ENCODE measurements at regions not wholly inside any gene's neighbourhood (a gene's known extent, or its start where the extent isn't known, plus 50 kb on each side); places are given as distances from the start of the nearest gene placed in this dataset.
"Not testable (repeated sequence)": the region's sequence is repeated elsewhere in the genome, so short reads cannot be mapped to it uniquely, and the experiment has no call there.

DNA sequence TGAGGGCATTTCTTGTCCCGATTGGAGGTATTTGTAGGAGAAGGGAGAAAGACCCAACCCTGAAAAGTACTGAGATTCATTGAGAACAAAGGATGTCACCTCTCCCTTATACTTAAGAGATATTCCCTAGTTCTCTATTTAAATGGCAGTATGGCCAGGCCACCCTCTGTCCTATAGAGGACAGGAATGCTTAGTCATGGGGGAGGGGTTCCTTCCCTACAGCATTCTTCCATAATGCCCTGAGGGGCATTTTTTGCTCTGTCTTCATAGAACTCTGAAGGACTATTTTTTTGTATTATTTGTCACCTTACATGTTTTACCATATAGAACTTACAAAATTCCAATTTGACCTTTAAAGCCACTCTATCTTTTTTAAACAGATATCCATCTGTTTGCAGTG, 176.3 kb downstream of the TMEM161B start:
- DNase-seq (ENCODE audit: low read depth) = no peak

DNA sequence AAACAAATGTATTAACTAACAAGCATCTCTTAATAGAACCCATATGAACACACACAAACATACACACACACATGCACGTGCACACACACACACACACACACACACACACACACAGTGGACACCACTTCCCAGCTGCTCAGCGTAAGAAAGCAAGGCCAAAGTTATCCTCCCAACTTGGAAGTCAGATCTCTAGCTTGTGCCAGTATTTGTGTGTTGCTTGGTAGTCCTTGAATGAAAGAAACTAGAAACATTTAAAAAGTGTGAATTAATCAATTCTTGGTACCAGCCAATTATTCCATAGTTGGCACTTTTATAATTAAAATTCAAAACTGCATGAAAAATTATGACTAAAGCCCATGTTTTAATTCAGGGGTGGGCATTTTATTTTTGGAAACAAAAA, 178.1 kb downstream of the TMEM161B start:
- no peak for DNase-seq (ENCODE audit: low read depth)

DNA sequence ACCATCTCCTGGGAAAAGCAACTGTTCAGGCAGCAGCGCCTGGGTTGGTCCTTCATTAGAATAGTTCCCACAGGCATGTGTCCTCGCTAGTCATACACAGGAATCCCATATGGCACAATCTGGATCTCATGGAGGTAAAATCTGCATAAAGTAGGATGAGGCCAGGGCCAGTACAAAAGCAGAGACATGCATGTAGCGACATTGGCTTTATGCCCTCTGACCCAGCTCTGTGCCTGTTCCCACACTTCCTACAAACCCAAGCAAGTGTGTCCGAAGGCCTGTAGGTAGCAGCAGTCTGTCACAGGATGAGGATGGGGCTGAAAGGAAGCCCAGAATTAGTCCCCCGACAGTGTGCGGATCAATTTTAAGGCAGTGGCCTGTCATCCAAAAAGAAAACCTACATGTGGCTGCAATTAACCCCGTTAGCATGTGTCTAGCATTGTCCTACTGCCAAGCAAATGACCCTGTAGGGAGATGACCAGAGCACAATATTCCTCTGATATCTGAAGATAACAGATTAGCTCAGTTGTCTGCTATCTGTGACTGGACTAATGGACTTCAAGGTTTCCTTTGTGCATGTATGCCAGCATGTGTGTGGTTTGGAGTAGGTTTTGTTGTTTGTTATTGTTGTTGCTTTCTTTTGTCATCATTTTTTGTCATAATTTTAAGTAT, 178.8 kb downstream of the TMEM161B start:
- DNase-seq (ENCODE audit: low read depth) = no peak

DNA sequence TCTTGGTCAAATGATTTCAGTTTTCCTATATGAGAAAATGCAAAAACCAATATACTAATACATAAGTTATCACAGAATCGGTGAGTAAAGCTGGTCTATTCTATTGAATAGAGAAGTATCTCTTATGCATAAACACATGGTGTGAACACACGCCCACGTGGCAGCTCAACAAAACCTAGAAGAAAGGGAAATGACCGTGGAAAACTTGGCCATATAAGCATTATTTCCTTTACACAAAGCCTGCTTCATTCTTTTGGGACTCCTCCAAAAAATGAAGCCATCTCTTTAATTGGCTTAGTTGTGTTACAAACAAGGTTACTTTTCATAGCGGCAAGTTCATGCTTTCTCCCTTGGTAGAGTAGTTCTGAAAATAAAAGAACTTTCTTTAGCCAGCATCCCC, 183.2 kb downstream of the TMEM161B start:
- no peak for DNase-seq (ENCODE audit: low read depth)

DNA sequence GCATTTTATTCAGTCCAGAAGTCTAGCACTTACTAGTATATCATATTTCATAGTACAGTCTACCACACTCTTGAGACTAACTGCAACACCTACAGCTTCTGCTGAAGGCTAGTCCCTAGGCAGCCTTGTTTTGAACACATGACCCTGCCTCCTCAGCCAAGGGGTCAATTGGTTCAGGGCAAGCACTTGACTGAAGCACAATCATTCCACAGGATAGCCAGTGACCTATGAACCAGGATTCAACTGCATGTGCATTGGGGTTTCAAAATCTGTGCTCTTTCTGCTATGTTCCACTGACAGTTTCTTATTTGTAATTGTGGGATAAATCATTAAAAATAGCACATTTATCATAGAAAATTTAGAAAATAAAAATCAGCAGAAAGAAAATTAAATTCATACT, 186.8 kb downstream of the TMEM161B start:
- no peak for DNase-seq (ENCODE audit: low read depth)

DNA sequence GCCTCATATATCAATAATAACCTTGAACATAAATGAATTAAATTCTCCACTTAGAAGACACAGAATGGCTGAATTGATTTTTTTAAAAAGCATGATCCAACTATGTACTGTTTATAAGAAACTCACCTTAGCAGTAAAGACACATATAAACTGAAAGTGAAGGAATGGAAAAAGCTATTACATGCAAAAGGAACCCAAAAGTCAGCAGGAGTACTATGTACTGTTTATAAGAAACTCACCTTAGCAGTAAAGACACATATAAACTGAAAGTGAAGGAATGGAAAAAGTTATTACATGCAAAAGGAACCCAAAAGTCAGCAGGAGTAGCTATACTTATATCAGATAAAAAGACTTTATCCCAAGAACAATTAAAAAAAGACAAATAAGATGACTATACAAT, 204.8 kb downstream of the TMEM161B start:
- DNase-seq (ENCODE audit: low read depth) = no peak

DNA sequence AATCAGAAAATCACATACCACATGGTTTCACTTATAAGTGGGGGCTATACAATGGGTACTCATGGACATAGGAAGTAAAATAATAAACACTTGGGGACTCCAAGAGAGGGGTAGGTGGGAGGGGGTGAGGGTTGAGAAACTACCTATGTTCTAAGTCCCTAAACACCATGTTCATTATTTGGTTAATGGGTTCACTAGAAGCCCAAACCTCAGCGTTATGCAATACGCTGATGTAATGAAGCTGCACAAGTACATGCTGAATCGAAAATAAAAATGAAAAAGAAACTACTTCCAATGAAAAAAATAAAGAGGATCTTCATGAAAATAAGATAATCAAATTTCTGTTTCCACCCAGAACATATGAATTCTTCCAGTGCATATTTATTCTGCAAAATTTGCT, 208.5 kb downstream of the TMEM161B start:
- no peak for DNase-seq (ENCODE audit: low read depth)

DNA sequence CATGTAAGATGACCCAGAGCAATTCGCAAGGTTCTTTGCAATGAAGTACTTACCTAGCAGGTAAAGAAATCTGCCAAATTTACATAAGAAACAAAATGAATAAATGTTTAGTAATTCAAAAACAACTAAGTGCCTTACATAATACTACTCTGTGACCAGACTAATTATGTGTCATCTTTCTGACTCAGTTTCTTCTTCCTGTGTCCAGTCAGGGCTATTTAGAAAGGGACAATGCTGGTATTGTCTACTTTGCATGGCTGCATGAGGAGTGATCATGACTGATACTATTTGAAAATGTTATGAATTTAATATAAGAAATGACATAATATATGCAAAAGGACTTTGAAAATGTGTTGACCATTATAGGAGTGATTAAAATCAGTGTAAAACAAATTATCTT, 210.0 kb downstream of the TMEM161B start:
- no peak for DNase-seq (ENCODE audit: low read depth)

DNA sequence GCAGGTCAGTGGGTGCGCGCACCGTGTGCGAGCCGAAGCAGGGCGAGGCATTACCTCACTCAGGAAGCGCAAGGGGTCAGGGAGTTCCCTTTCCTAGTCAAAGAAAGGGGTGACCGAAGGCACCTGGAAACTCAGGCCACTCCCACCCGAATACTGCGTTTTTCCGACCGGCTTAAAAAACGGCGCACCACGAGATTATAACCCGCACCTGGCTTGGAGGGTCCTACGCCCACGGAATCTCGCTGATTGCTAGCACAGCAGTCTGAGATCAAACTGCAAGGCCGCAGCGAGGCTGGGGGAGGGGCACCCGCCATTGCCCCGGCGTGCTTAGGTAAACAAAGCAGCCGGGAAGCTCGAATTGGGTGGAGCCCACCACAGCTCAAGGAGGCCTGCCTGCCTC, 216.2 kb downstream of the TMEM161B start:
- not testable (repeated sequence) for DNase-seq (ENCODE audit: low read depth)

DNA sequence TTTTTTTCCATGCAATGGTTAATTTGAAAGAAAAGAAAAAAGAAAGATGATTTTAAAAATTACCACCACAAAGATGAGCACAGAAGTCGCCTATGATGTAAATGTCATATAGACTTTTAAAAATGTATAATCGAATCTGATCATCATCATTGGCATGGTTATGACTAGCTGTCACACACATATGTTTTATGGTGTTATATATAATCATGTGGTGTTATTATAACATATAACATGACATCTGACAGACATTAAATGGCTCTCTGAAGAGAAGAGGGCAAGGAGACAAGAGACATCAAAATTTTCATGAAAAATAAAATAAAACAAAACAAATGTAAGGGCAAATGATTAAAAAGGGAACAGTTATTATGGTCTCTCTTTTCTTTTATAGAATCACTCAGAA, 217.5 kb downstream of the TMEM161B start:
- no peak for DNase-seq (ENCODE audit: low read depth)

DNA sequence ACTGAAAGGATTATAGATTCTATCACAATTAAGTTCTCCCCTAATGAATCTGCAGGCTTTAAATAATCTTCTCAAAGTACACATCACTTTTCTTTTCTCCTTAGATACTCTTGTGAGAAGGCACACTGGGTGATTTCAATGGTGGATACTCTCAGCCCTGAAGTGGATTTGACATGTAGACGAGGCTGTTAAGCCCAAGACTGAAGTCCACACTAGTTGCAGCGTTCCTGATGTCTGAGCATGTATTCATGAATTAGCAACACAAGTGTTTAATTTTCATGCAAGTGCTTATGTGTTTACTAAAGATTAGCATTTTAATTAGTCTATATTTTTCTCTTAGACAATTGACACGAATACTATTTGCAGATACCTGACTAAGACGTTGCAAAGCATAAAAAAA, 218.9 kb downstream of the TMEM161B start:
- no peak for DNase-seq (ENCODE audit: low read depth)

DNA sequence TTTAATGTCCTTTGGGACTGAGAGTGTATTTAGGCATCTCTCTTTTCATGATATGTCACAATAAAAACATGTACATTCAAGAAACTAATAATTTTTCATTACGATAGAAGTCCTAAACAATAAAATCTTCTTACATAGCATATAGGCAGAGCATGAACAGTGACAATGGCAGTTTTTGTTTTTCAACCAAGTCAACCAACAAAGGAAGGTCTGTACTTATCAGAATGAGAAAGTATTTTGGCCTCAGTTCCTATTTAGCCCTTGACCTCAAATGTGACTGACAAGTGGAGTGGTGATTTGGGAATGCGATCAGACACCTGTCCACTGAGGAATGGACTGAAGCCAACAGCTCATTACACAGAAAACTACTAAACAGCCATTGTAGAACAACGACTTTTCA, 219.5 kb downstream of the TMEM161B start:
- DNase-seq (ENCODE audit: low read depth) = no peak

DNA sequence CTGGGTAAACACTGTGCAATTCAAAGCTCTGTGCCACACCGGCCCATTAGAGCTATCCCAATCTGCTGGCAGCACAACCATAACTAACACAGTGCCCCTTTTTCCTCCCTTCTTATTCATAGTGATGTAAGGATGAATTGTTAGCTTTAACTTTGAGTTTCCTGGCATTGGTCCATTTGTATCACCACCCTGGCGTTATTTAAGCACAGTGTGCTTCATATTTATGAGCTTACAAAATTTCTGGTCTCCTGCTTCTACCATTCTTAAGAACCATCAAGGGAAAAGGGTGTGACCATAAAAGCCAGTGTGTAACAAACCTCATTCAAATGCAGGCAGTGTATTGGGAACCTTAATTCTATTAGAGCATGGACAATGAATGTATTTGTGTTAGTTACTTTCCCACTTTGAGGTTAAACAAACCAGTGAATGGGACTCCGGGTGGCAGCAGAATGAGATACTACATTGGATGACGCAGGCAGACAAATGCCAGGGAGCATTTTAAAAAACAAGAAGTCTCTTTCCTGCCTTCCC, 222.6 kb downstream of the TMEM161B start:
- DNase-seq (ENCODE audit: low read depth) = no peak

DNA sequence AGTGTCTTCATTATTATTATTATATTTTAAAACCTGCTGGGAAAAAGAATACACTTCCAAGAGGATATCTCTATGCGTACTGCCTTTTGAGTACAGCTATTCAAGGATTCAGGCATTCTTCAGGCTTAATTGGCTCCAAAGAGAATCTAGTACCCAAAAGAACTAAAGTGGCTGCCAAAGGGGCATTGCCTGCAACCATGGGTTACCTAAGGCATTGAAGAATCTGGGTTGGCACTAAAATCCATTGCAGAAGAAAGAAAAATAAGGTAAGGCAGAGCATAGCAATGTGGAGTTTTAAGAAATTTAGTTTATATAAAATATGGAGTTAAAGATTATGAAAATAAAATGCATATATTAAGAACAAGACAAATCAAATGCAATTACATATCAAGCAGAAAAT, 223.5 kb downstream of the TMEM161B start:
- no peak for DNase-seq (ENCODE audit: low read depth)

DNA sequence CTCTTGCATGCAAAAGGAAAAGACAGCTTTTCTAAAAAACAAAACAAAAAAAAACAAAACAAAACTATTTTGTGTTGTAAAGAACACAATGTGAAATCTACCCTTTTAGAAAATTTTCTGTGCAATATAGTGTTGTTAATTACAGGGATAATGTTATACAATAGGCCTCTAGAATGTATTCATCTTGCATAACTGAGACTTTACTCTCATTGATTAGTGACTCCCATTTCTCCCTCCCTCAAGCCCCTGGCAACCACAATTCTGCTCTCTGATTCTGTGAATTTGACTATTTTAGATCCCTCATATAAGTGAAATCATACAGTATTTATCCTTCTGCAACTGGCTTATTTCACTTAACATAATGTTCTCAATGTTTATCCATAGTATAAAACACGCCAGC, 234.1 kb downstream of the TMEM161B start:
- no peak for DNase-seq (ENCODE audit: low read depth)

DNA sequence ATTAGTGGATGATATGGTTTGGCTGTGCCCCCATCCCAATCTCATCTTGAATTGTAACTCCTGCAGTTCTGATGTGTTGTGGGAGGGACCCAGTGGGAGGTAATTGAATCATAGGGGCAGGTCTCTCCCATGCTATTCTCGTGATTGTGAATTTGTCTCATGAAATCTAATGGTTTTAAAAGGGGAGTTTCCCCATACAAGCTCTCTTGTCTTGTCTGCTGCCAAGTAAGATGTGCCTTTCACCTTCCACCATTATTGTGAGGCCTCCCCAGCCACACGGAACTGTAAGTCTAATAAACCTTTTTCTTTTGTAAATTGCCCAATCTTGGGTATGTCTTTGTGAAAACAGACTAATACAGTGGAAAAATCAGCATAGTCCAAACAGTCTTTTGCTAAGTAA, 235.5 kb downstream of the TMEM161B start:
- DNase-seq (ENCODE audit: low read depth) = no peak

DNA sequence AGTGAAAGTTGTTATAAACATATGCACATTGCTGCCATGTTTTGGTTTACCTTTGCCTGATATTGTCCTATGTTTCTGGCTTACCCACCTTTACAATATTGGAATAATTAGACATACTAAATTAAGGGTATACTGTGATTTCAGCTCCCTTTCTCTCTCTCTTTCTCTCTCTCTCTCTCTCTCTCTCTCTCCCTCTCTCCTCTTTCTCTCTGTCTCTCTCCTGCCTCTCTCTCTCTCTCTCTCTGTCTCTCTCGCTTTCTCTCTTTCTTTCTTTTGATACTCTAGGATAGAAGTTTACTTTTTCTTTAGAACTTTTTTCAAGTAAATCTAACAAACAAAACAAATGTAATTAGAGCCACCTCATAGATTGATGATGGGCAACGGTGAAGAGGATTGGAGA, 239.6 kb downstream of the TMEM161B start:
- DNase-seq (ENCODE audit: low read depth) = no peak

DNA sequence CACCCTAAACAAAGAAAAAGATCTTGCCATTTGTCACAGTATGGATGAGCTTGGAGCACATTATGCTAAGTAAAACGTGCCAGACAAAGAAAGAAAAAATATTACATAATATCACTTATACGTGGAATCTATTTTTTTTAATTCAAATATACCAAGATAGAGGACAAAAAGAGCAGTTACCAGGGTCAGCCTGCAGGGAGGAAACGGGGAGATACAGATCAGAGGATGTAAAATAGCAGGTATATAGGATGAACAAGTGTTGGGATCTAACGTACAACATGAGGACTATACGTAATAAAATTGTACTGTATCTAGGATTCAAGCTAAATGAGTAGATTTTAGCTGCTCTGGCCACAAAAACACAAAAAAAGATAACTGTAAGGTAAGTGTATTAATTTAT, 247.5 kb downstream of the TMEM161B start:
- DNase-seq (ENCODE audit: low read depth) = no peak

DNA sequence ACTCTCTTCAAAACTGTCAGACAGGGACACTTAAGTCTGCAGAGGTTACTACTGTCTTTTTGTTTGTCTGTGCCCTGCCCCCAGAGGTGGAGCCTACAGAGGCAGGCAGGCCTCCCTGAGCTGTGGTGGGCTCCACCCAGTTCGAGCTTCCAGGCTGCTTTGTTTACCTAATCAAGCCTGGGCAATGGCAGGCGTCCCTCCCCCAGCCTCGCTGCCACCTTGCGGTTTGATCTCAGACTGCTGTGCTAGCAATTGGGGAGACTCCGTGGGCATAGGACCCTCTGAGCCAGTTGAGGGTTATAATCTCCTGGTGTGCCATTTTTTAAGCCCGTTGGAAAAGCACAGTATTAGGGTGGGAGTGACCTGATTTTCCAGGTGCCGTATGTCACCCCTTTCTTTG, 253.7 kb downstream of the TMEM161B start:
- not testable (repeated sequence) for DNase-seq (ENCODE audit: low read depth)

DNA sequence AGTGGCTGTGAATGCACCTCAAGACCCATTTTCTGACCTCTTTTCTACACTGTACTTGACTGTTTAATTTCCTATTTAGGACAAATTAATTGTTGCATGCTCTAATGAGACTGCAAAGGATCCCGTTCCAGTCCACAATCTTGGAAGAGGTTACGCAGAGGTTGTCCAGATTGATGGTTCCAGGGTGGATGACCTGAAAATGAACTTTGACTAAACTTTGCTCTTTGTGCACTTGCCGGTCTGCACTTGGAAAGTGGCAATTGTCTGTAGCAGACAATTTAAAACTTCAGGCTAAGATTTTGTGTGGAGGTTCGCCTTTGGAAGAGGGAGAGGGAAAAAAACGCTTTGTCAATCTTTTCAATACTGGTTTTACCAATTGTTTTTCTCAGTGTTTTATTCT, 267.8 kb downstream of the TMEM161B start:
- no peak for DNase-seq (ENCODE audit: low read depth)

DNA sequence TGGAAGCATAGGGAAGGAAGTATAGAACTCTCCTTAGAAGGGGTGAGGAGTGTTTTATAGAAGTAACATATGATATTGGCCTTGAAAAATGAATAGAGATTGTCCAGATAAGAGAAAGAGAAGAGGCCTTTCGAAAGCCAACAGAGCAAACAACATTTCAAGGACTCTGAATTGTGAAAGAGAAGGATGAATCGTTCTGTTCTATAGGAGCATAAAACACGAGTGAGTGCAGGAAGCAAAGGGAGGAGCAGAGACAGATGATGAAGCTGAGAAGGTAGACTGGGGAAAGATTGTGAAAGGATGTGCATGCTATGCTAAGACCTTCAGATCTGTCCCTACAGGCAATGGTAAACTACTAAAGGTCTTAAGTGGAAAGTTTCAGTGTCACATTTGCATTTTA, 271.0 kb downstream of the TMEM161B start:
- DNase-seq (ENCODE audit: low read depth) = no peak

DNA sequence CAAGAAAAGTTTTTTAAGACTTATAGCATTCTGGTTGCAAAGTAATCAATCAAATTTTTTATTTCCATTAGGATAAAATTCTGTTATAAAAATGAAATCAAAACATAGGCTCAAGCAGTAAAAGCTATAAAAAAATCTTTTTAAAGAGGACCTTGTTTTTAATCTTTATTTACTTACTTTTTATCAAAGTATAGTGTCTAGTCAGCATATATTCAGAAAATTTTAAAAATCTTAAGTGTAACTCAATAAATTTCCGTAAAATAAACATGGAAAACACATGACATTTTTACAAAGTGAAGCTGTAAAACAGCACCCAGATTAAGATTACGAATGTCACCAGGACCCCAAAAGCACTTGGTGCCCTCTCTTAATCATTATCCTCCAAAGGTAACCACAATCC, 302.4 kb downstream of the TMEM161B start:
- DNase-seq (ENCODE audit: low read depth) = no peak

DNA sequence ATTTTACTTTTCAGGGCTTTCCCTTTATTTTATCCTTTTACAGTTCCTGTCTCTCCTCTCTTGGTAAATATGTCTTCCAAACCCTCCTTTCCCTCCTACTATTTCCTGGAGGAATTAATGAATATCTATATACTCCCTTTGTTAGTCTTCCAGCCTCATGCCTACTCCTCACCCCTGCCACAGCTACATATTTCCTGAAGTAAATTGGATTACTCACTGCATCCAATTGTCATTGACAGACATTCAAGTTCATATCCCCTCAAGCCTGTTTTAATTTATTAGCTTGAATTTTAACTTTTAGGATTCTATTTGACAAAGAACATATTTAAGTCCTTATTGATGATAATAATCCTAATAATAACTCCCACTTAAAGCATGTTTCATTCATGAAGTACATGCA, 314.5 kb downstream of the TMEM161B start:
- DNase-seq (ENCODE audit: low read depth) = no peak

DNA sequence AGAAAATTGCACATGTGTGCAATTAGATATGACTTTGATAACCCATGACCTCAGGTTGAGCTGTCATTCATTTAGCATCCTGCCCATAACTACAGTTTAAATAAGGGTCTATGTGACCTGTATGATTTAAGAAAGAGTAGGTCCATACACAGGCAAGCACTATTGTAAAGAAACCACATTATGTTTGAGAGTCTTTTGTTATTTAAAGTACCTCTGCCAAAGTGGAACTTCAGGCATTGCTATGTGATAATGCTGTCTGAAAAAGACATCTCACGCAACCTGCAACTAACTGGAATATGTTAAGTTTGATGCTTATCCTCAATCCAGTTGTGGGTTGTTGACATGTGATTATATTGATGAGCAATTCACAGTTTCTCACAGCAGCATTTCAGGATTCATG, 317.0 kb downstream of the TMEM161B start:
- no peak for DNase-seq (ENCODE audit: low read depth)
